ENCODE measurements at regions not wholly inside any gene's neighbourhood (a gene's known extent, or its start where the extent isn't known, plus 50 kb on each side); places are given as distances from the start of the nearest gene placed in this dataset.

GRCh38 chr19:33957804-33958203 is 161.1 kb downstream of the KCTD15 start (continued):
- no peak for TF ChIP-seq REST (IDR thresholded peaks at IDR 0.05)

- no peaks in the 10 kb centered on the region for H3K4me1 ChIP-seq (ENCODE audit: control insufficient read depth in 4 of 4, insufficient read depth in 4 of 4, low read length in 3 of 4)
- no peaks in the 10 kb centered on the region for H3K9me3 ChIP-seq (ENCODE audit: control insufficient read depth in 4 of 4, low read length in 3 of 4)
- WGBS: 56% methylated on average over 6 of the region's 6 CpGs
- H3K27ac ChIP-seq (ENCODE audit: low read depth in 1 of 2, low read length in 2 of 2): no peak overlapping the region
- no peak for DNase-seq (ENCODE audit: low spot score)
- no peak for TF ChIP-seq TAF1 (conservative IDR thresholded peaks at IDR 0.05)
- no peak overlapping the region for H3K9ac ChIP-seq (ENCODE audit: low read depth in 1 of 2, low read length in 2 of 2)
- no peak overlapping the region for H3K4me3 ChIP-seq (ENCODE audit: low read depth in 1 of 3, low read length in 3 of 3)
- no peaks in the 10 kb centered on the region for H3K36me3 ChIP-seq (ENCODE audit: control insufficient read depth in 4 of 4, insufficient read depth in 3 of 4, low read depth in 1 of 4, low read length in 3 of 4)
- no peaks in the 10 kb centered on the region for H3K27me3 ChIP-seq (ENCODE audit: control insufficient read depth in 4 of 4, insufficient read depth in 4 of 4, low read length in 3 of 4)
These were observed 163.9 kb downstream of the KCTD15 start for GRCh38 chr19:33960566-33960965.

- Histone ChIP-seq H3K4me3 (ENCODE audit: low read depth in 1 of 3, low read length in 3 of 3) (no peak overlapping the region), H3K9me3 (ENCODE audit: control insufficient read depth in 4 of 4, low read length in 3 of 4) (peaks cover 2 to 5% (median 4%) of the 10 kb centered on the region in 4 donors), H3K27ac (ENCODE audit: low read depth in 1 of 2, low read length in 2 of 2) (no peak overlapping the region), H3K27me3 (ENCODE audit: control insufficient read depth in 4 of 4, insufficient read depth in 4 of 4, low read length in 3 of 4) (no peaks in the 10 kb centered on the region), H3K36me3 (ENCODE audit: control insufficient read depth in 4 of 4, insufficient read depth in 3 of 4, low read depth in 1 of 4, low read length in 3 of 4) (no peaks in the 10 kb centered on the region), H3K4me1 (ENCODE audit: control insufficient read depth in 4 of 4, insufficient read depth in 4 of 4, low read length in 3 of 4) (no peaks in the 10 kb centered on the region), H3K9ac (ENCODE audit: low read depth in 1 of 2, low read length in 2 of 2) (no peak overlapping the region)
- TF ChIP-seq CTCF (IDR thresholded peaks at IDR 0.05; ENCODE audit: low read depth, low read length, missing input control): no peak
- no peak for TF ChIP-seq ATF3 (IDR thresholded peaks at IDR 0.05)
- TF ChIP-seq, protein P1, sequence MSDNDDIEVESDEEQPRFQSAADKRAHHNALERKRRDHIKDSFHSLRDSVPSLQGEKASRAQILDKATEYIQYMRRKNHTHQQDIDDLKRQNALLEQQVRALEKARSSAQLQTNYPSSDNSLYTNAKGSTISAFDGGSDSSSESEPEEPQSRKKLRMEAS (IDR thresholded peaks at IDR 0.05): no peak
- TF ChIP-seq RAD21 (IDR thresholded peaks at IDR 0.05): no peak
- TF ChIP-seq RXRA (IDR thresholded peaks at IDR 0.05): no peak
- TF ChIP-seq NR2F2 (IDR thresholded peaks at IDR 0.05): no peak
- no peak for TF ChIP-seq ZBTB33 (IDR thresholded peaks at IDR 0.05)
- no peak for TF ChIP-seq SP1 (IDR thresholded peaks at IDR 0.05)
- no peak for TF ChIP-seq FOXA1 (IDR thresholded peaks at IDR 0.05)
- no peak for DNase-seq (ENCODE audit: low spot score)
- WGBS: 75% methylated on average over 2 of the region's 2 CpGs
These were observed 165.5 kb downstream of the KCTD15 start for GRCh38 chr19:33962161-33962560.

Data from liver (tissue), 8 donors.